HPDE6-E6E7 (cell line): ENCODE measurements at regions not wholly inside any gene's neighbourhood (a gene's known extent, or its start where the extent isn't known, plus 50 kb on each side); places are given as distances from the start of the nearest gene placed in this dataset.
"Not testable (repeated sequence)": the region's sequence is repeated elsewhere in the genome, so short reads cannot be mapped to it uniquely, and the experiment has no call there.

Experiments
- DNase-seq: peaks from one replicate; pipeline ENCODE4 v3.0.0; 2011; ENCODE audit warnings: missing footprints; ENCODE audit errors: extremely low spot score

DNA sequence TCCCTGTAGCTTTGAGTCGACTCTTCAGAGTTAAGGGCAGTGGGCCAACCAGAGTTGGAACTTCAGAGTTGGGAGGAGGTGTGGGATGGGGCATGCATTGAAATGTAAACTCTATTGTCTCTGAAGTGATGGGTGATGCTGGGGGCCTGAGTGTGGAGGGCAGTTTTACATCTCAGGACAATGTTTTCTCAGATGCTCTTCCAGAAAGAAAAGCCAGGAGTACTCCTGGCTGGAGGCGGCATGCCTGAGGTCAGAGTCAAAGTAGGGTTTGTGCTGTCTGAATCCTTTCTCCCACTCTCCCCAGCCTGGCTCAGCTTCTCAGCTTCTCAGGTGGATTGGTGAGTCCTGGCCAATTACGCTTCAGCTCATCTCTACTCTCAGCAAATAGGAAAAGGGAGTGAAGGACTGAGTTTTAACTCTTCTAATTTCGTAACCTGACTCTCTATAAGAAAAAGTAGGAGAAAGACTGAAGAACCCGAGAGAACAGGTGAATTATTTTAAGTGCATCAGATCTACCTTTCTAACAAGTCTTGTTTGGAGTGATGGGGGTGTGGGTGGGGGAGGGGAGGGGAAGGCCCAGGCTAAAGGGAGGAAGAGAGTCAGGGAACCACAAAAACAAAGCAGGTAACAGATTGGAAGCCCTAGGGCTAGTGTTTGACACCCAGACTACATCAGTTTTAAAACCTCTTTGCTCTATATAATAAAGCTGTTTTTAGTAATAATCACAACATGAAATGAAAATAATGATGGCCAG lies 107.5 kb upstream of the PELI1 start:
- DNase-seq: no peak

DNA sequence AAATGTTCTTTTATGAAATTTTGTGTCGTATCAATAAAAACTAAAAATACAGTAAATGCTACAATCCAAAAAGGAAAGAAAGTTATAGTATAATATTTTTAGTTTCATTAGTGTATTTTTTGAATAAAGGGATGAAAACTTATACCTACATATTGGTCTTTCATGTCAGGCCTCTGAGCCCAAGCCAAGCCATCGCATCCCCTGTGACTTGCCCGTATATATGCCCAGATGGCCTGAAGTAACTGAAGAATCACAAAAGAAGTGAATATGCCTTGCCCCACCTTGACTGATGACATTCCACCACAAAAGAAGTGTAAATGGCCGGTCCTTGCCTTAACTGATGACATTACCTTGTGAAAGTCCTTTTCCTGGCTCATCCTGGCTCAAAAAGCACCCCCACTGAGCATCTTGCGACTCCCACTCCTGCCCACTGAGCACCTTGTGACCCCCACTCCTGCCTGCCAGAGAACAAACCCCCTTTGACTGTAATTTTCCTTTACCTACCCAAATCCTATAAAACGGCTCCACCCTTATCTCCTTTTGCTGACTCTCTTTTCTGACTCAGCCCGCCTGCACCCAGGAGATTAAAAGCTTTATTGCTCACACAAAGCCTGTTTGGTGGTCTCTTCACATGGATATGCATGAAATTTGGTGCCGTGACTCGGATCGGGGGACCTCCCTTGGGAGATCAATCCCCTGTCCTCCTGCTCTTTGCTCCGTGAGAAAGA lies 108.2 kb upstream of the PELI1 start:
- not testable (repeated sequence) for DNase-seq

DNA sequence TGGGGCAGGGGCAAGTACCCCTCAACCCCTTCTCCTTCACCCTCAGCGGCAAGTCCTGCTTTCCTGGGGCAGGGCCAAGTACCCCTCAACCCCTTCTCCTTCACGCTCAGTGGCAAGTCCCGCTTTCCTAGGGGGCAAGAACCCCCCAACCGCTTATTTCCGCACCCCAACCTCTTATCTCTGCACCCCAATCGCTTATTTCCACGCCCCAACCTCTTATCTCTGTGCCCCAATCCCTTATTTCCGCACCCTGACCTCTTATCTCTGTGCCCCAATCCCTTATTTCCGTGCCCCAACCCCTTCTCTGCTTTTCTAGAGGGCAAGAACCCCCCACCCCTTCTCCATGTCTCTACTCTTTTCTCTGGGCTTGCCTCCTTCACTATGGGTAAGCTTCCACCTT lies 109.2 kb upstream of the PELI1 start:
- DNase-seq: not testable (repeated sequence)

DNA sequence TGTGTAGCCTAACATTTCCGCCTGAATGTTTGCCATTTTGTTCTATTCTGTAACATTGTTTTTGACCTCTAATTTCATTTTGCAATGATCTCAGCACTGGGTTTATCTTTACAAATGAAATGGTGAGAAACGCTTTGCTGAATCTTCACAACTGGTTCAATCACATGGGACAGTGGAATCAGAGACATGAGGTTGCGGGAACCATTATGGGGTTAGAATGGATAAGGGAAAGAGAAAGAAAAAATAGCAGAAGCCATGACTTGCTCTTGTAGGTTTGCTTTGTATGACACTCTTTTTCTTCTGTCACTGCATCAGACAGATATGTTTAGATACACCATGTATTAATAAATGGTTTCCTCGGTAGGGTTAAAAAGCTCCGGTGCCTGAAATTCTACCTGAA lies 114.3 kb upstream of the PELI1 start:
- DNase-seq: no peak

DNA sequence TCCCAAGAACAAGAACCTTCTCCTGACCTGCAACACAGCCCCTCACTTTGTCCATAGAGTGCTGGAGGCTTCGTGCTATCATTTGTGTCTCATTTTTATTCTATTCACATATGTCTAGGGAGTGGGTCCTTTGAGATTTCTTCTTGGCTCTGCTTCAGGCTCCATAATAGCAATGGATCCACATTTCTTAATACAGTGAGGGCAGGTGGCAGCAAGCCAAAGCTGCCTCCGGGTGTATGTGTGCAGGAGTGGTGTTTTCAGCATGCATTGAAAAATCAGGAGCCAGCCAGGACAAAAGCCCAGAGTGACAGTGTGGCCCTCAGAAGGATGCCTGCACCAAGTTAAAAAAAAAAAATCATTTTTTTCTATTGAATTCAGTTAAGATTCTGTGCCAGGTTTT lies 115.1 kb upstream of the PELI1 start:
- DNase-seq: no peak

DNA sequence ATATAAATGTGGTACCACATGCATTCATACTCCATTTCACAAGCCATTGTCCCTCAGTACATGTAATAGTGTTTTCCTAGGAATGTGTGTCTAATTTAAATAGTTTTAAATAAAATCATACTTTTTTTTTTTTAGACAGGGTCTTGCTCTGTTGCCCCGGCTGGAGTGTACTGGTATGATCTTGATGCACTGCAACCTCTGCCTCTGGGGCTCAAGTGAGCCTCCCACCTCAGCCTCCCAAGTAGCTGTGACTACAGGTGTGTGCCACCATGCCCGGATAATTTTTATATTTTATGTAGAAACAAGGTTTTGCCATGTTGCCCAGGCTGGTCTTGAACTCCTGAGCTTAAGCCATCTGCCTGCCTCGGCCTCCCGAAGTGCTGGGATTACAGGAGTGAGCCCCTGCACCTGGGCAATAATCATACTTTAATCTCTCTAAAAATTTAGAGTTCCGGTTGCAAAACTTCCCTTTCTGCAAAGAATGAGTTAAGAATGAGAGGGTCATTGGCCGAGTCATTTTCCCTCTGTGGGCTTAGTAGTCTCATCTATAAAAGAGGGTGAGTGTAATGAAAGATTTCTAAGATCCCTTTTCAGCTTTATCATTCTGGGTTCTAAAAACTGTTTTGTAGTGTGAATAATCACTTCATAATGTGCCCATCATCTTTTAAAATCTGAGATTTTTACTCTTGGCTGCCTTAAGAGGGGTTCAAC lies 116.0 kb upstream of the PELI1 start:
- DNase-seq: no peak

DNA sequence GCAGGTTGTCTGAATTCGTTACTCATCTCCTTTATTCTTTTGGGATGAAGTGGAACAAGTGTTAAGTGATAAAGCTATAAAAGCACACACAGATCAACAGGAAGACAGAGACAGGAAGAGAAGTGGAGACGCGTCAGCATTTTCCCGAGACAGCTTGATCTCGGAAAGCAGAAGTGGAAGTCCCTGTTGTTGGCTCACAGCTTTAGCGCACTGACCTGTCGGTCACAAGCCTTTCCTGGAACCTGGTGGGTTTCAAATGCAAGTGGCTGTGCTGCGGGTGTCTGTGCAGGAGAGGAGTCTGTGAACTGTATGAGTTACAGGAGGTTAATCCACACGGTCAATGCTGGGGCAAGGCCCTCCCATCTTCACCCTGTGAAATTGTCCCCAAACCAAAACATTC lies 116.6 kb upstream of the PELI1 start:
- DNase-seq: no peak

DNA sequence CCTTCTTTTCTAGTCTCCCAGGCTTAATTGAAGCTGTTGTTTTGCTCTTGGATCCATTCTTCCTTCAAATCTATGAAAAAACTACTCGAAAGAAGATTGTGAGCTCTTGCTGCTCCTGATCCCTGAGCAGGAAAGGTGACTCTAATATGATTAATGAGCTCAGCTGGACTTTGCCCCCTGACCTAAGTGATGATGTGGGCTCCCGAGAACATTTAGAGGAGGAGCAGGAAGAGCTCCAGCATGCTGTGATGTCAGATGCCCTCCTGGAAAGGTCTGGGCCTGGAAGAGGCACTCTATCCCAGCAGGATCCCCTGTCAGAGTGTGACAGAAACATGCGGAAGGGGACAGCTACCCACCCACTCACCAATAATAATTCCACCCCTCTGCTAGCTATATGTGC lies 117.9 kb upstream of the PELI1 start:
- DNase-seq: no peak

DNA sequence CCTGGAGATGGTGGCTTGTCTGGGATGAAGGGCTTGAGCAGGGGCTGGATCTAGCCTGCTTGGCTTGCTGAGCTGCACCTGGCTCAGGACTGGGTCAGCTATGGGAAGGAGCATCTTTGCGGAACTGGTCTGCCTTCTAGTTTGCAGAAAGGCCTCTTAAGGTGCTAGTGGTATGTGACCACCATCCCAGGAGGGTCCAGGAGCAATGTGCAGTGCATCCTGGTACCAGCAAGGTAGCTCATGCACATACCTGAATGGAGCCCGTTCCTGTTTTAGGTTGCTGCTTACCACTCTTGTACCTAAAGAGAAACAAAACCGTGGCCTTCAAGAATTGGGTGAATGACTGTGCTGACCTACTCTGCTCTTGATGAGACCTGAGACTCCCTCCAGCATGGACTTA lies 118.6 kb upstream of the PELI1 start:
- no peak for DNase-seq

DNA sequence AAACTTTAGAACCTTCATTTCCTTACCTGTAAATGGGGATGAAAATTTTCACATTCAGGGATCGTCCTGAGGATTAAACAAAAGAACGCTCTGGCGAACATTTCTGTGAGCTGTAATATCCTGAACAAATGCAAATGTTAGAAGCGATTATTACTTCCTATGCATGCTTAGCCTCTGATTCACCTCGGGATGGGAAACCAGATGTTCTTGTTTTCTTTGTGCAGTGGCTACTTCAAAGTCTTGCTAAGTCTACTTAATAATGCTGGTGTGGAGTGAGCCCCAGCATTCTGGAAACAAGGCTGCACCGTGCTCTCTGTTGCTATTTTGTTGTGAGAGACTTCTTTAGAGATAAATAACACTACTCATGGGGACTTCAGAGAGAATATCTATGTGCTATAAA lies 119.1 kb upstream of the PELI1 start:
- DNase-seq: peak; percentile 55

DNA sequence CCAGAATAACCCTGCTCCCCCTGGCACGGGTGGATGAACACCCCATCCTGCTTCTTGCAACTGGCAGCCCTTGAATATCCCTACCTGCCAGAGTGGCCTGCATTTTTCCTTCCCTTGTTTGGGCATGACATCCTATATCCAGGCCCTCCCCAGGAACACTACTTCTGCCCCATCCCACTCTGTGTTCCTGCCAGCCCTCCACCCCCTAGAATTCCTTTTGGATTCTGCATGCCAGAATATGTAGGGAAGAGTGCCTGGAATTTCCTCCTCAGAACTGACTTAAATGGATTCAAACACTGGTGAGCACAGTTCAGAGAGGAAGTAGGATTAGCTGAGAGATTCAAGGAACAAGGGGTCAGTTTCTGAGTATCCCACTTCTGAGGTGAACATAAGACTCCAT lies 123.5 kb upstream of the PELI1 start:
- DNase-seq: no peak

DNA sequence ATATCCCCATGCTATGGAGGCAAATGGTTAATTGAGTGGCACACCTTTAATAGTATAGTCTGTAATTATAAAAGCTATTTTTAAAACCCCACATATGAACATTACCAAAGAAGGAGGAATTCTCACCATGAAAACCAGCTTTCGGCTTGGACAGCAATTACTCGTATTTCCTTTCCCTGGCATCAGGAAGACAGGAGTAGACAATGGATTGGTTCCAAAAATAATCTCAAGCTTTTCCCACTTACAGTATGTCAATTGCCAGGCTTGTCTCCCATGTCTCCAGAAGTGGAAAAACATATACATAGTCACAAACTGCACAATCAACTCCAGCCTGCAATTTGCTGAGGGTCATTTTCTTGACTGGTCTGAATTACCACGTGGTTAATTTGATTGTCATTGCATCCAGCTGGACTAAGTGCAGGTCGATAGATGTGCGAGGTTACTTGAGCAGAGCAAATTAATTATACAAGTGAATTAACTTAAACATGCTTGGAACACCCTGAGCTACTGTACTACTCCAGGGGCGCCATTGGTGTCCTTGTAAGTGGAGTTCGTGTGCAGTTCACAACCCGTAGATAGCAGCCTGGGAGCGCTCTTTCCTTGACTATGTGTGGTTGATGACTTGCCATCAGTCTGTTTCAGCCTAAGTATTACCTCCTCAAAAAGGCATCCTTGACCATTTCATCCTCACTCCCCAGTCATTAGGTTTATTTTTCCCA lies 124.3 kb upstream of the PELI1 start:
- no peak for DNase-seq

DNA sequence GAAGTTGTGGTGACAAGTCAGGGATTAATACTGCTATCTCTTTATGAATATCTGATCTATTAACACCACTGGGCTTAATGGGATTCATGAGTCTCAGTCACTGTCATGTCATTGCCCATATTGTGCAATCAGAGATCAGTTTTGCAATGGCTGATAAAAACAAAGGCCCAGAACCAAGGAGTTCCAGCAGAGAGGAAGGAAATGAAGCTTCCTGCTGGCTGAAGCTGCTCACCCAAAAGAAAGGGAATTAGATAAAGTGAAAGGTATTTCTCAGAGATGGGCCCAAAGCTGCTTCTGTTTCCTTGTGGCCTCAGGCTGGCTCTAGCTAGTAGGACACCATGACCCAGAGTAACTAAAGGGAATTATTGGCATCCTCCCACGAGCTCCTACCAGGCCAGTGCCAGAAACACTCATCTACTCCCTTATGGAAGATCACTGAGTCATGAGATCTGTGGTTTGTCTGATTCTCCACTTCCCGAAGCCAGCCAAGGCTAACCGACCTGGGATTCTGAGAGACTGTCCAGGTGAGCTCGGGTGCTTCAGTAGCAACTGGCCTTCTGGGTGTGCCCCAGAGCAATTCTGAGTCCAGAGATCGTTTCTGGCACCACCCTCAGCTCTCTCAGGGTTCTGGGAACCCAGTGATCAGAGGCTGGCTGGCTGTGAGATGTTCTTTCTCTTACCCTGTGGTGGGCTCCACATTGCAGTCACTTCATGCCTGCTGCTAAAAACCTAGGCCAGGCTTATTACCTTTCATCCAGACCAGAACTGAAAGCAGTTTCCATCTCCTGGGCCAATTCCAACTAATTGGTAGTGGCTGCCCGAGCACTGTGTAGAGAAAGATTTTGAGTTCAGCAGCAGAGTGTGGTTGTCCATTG lies 129.5 kb upstream of the PELI1 start:
- peak; percentile 79 for DNase-seq

DNA sequence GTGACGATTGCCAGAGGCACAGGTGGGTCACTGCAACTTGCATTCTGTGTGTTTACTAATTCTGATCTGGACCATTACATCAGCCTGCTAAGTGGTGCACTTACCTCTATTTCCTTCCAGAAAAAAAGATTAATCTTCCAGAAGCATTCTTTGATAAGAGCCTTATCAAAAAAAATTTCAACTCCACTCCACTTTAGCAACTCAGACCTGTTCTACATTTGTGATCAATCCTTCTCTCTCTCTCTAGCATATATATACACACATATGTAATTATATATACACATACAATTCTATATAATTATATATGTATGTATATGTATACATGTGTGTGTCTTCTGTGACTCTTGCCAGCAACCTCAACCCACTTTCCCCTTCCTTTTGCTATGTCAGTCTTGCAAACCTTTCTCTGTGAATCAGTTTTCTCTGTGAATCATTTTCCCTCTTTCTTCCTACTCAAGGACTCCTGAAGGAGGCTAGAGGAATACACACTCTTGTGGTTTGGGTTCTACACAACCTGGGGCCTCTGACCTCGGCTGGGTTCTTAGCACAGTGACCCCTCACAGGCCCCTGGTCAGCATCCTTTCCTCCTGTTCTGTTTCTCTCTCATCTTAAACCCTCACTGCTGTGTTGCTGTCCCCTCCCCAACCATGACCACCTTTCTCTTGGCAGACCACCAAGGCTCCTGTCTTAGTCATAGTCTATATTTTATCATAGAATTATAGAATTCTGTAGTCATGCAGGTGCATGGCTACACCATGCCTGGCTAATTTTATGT lies 130.4 kb upstream of the PELI1 start:
- DNase-seq: no peak

DNA sequence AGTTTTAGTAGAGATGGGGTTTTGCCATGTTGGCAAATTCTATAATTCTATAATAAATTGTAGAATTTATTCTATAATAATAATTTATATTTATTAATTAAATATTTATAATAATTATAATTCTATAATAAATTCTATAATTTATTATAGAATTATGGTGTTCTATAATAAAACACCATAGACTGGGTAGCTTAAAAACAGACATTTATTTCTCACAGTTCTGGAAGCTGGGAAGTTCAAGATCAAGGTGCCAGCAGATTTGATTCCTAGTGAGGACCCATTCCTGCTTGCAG lies 130.9 kb upstream of the PELI1 start:
- DNase-seq: no peak

DNA sequence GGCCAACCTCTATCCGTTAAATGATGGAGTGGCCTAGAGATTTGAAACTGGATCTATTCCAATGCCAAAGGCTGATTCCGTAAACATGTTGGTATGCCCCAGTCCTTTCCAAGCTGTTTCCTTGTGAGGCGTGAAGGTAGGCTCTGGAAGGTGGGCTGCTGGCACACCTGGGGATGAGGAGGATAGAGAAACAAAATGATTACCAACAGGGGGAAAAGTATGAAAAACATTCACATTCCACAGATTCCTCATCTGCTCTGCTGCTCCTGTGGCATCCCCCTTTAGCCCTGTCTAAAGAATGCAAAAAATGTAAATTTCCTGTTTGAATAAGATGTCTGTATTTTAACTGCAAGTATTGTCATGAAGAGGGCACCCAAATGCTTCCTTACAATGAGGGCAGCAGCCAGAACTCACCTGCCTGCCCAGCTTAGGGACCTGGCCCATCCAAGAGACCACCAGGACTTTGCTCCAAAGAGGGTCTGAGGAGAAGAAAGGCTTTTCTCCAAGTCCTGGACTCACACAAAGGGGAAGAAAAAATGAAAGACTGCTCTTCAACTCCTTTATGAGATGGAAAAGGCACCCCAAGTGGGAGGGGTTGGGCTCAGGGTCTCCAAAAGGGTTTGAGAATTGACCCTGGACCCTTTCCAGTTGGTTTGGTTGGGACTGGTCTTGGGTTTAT lies 132.3 kb upstream of the PELI1 start:
- no peak for DNase-seq

DNA sequence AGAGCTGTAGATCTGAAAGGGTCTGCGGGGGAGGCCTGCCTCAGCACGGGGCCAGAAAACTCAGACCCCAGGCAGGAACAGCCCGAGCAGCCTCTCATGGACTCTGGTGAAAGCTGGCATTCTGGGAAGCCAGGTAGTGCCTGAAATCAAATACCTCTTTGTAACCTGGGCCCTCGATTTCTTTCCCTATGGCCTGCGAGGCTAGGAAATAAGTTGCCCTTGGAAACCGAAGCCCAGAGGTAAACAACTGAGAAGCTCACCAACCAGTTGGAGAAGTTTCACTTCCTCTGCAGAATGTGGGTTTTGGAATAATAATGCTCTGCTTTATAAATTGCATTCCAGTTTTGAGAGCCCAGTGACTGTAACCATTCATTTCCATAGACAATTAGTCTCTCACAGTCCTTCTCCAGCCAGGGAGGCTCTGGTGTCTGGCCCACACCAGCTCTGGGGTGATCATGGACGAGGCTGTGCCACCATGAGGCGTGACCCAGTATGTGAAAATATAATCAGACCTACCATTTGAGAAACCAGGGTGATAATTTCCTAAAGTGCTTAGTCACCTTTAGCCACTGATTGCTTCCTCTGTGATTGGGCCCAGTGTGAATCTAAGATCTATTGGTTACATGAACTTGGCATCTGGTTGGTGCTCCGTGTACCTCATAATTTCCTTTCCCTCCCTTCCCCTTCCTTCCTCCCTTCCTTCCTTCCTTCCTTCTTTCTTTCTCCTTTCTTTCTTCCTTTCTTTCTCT lies 133.1 kb upstream of the PELI1 start:
- no peak for DNase-seq

DNA sequence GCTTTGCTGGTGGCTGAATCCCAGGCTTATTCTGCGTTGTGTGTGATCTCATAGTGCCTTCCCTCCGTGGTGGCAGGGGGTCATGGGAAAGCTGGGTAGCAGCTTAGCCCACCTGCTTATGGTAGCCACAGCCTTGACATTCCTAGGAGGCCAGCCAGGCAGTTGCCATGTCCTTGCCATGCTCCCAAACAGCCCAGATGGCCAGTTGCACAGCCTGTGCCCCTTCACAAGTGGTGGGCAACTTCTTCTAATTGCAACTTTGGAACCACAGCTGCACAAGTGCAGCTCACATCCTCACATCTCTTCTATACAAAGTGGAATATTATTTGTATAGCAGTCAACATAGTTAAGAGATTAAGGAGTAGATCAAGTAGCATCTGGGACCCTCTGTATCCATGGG lies 136.6 kb upstream of the PELI1 start:
- DNase-seq: not testable (repeated sequence)

DNA sequence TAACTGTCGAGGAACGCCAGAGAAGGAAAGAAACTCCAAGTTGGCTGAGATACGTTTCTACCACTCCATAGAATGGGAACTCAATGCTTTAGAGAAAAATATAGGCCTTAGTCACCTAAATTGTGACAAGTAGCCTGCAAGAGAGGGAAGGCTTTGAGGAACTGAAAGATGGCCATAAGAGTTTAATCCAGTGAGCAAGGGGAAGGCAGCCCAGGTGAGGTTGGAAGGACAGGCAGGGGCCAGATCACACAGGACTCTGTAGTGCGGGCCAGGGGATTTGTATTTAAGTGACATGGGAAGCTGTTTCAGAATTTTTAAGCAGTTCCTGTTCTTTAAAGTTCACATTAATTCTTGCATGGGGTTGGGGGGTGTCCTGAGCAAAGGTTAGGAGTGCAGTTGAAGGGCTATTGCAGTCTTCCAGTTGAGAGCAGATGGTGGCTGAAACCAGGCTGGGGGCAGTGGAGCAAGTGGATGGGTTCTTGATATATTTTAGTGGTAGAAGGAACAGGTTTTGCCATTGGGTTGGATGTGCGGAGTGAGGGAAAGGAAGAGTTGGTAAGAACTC lies 138.9 kb upstream of the PELI1 start:
- DNase-seq: no peak
